GM21390 (cell line): ENCODE measurements at regions not wholly inside any gene's neighbourhood (a gene's known extent, or its start where the extent isn't known, plus 50 kb on each side); places are given as distances from the start of the nearest gene placed in this dataset.

Source experiments
- ATAC-seq: cut with Tn5 transposase; IDR thresholded peaks from one replicate; pipeline ENCODE4 v1.9.1; 2021; ENCODE audit not compliant: unreplicated experiment

- ATAC-seq = no peak
Observed at GRCh38 chr20:9981829-9982228, 53.0 kb upstream of the ANKEF1 start.

GRCh38 chr20:9978397-9979004 is 56.3 kb upstream of the ANKEF1 start:
- ATAC-seq = peak; percentile 93

GRCh38 chr20:9977629-9978028 is 57.2 kb upstream of the ANKEF1 start:
- no peak for ATAC-seq

GRCh38 chr20:9974324-9974723 is 60.5 kb upstream of the ANKEF1 start:
- ATAC-seq = no peak

GRCh38 chr20:9971746-9972145 is 63.0 kb upstream of the ANKEF1 start:
- ATAC-seq = no peak

- ATAC-seq = no peak
Observed at GRCh38 chr20:9969626-9970025, 65.2 kb upstream of the ANKEF1 start.

GRCh38 chr20:9968015-9968414 is 66.8 kb upstream of the ANKEF1 start:
- ATAC-seq = no peak

GRCh38 chr20:9966966-9967365 is 67.8 kb upstream of the ANKEF1 start:
- ATAC-seq = no peak

- ATAC-seq = no peak
Observed at GRCh38 chr20:9963029-9963428, 71.8 kb upstream of the ANKEF1 start.

GRCh38 chr20:9958693-9959092 is 76.1 kb upstream of the ANKEF1 start:
- no peak for ATAC-seq

- no peak for ATAC-seq
Observed at GRCh38 chr20:9955646-9956045, 79.1 kb upstream of the ANKEF1 start.

- ATAC-seq = no peak
Observed at GRCh38 chr20:9949563-9949962, 85.2 kb upstream of the ANKEF1 start.

GRCh38 chr20:9945408-9945807 is 89.4 kb upstream of the ANKEF1 start:
- no peak for ATAC-seq

GRCh38 chr20:9942736-9943135 is 92.1 kb upstream of the ANKEF1 start:
- no peak for ATAC-seq

- no peak for ATAC-seq
Observed at GRCh38 chr20:9940329-9940728, 94.5 kb upstream of the ANKEF1 start.

GRCh38 chr20:9939231-9939630 is 95.6 kb upstream of the ANKEF1 start:
- ATAC-seq = no peak

GRCh38 chr20:9935285-9935684 is 96.4 kb upstream of the PAK5 start:
- ATAC-seq = no peak

GRCh38 chr20:9930142-9930541 is 91.3 kb upstream of the PAK5 start:
- no peak for ATAC-seq

- no peak for ATAC-seq
Observed at GRCh38 chr20:9928955-9929354, 90.1 kb upstream of the PAK5 start.

GRCh38 chr20:9928281-9928737 is 89.4 kb upstream of the PAK5 start:
- ATAC-seq = peak; percentile 87

- ATAC-seq = no peak
Observed at GRCh38 chr20:9927224-9927623, 88.3 kb upstream of the PAK5 start.

- no peak for ATAC-seq
Observed at GRCh38 chr20:9926476-9926875, 87.6 kb upstream of the PAK5 start.

GRCh38 chr20:9926007-9926406 is 87.1 kb upstream of the PAK5 start:
- ATAC-seq = no peak
